ENCODE measurements at regions not wholly inside any gene's neighbourhood (a gene's known extent, or its start where the extent isn't known, plus 50 kb on each side); places are given as distances from the start of the nearest gene placed in this dataset.

DNA sequence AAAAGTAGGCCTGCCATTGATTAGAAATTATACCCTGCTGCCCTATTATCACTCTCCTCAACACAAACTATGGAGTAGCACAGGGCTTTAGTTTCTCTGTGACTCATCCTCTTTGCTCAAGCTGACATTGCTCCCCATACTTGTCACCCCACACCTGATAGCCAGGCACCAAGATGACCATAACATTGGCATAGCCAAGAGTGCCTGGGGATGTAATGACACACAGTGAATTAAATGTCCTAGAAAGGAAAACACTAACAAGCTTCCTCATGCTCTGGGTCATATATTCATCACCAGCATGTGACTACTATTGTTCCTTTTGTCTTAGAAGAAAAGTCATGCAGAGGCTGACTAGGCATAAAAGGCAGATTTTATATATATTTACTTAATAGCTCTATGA is 137.8 kb upstream of the RND3 start:
- Histone ChIP-seq H3K27ac (ENCODE audit: insufficient read length, low read depth, low read length) (no peak overlapping the region), H3K4me1 (ENCODE audit: insufficient read depth, low read length) (no peaks in the 10 kb centered on the region), H3K4me2 (ENCODE audit: insufficient read depth, insufficient read length, low read length) (no peak overlapping the region), H3K9me3 (ENCODE audit: control insufficient read depth, low read depth, low read length) (no peaks in the 10 kb centered on the region), H2AFZ (ENCODE audit: low read length) (no peak overlapping the region), H3K56ac (ENCODE audit: insufficient read length, low read depth, low read length) (no peak overlapping the region), H3K79me2 (ENCODE audit: insufficient read depth, low read length) (no peaks in the 10 kb centered on the region), H4K5ac (ENCODE audit: insufficient read length, low read depth, low read length) (no peak overlapping the region), H4K20me1 (ENCODE audit: control insufficient read depth, insufficient read depth, insufficient read length) (no peaks in the 10 kb centered on the region), H2AK5ac (ENCODE audit: insufficient read length, low read length) (no peak overlapping the region), H3K79me1 (ENCODE audit: insufficient read depth, low read depth, low read length, poor library complexity, severe bottlenecking) (no peaks in the 10 kb centered on the region), H3K18ac (ENCODE audit: insufficient read length, low read depth, low read length) (no peak overlapping the region), H2BK120ac (ENCODE audit: low read depth, low read length, poor library complexity, severe bottlenecking) (no peak overlapping the region), H2BK5ac (ENCODE audit: insufficient read length, low read length) (no peak overlapping the region), H3K27me3 (ENCODE audit: insufficient read depth, low read length) (no peaks in the 10 kb centered on the region), H3K14ac (ENCODE audit: insufficient read depth, low read length) (no peak overlapping the region), H2BK15ac (ENCODE audit: low read depth, low read length) (no peak overlapping the region), H2BK12ac (ENCODE audit: insufficient read length, low read depth, low read length) (no peak overlapping the region), H3K4ac (ENCODE audit: low read depth, low read length) (no peak overlapping the region), H4K91ac (ENCODE audit: insufficient read length, low read depth, low read length) (no peak overlapping the region), H3K23ac (ENCODE audit: insufficient read length, low read depth, low read length) (no peak overlapping the region), H2BK20ac (ENCODE audit: low read depth, low read length, poor library complexity, severe bottlenecking) (no peak overlapping the region), H3K23me2 (ENCODE audit: insufficient read length, low read depth, low read length, poor library complexity, severe bottlenecking) (no peaks in the 10 kb centered on the region), H3K9ac (ENCODE audit: extremely low read depth, insufficient read length, low read length) (no peak overlapping the region), H4K8ac (replicated peaks; ENCODE audit: insufficient read length, low read depth, low read length) (no peak overlapping the region), H3T11ph (ENCODE audit: low read length) (no peak overlapping the region)
- Mint-ChIP-seq H3K4me1 (peaks cover 4 to 18% of the 10 kb centered on the region in 2 experiments; a peak in 2 of 4 replicates), H3K27me3 (ENCODE audit: low read depth) (no peaks in the 10 kb centered on the region), H3K4me3 (no peak overlapping the region), H3K9me3 (peaks cover 0 to 8% of the 10 kb centered on the region in 2 experiments; a peak in 2 of 5 replicates), H3K36me3 (ENCODE audit: insufficient read depth in 1 of 3, low read depth in 3 of 3) (peaks cover 0 to 7% (median 0%) of the 10 kb centered on the region in 3 experiments; a peak in 3 of 7 replicates), H3K27ac (no peak overlapping the region)
- no peak for DNase-seq
- TF ChIP-seq, protein P1, sequence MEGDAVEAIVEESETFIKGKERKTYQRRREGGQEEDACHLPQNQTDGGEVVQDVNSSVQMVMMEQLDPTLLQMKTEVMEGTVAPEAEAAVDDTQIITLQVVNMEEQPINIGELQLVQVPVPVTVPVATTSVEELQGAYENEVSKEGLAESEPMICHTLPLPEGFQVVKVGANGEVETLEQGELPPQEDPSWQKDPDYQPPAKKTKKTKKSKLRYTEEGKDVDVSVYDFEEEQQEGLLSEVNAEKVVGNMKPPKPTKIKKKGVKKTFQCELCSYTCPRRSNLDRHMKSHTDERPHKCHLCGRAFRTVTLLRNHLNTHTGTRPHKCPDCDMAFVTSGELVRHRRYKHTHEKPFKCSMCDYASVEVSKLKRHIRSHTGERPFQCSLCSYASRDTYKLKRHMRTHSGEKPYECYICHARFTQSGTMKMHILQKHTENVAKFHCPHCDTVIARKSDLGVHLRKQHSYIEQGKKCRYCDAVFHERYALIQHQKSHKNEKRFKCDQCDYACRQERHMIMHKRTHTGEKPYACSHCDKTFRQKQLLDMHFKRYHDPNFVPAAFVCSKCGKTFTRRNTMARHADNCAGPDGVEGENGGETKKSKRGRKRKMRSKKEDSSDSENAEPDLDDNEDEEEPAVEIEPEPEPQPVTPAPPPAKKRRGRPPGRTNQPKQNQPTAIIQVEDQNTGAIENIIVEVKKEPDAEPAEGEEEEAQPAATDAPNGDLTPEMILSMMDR (conservative IDR thresholded peaks at IDR 0.05), result no peak

All from H9 (cell line).